ENCODE measurements at regions not wholly inside any gene's neighbourhood (a gene's known extent, or its start where the extent isn't known, plus 50 kb on each side); places are given as distances from the start of the nearest gene placed in this dataset.

- Histone ChIP-seq H2AFZ (no peak overlapping the region), H3K9me2 (replicated peaks; ENCODE audit: insufficient read depth) (no peaks in the 10 kb centered on the region), H3K4me1 (ENCODE audit: insufficient read depth) (no peaks in the 10 kb centered on the region), H3K36me3 (replicated peaks; ENCODE audit: insufficient read depth, low read depth) (no peaks in the 10 kb centered on the region), H3K4me3 (no peak overlapping the region), H3K9me3 (ENCODE audit: low read depth) (no peaks in the 10 kb centered on the region), H3K79me2 (no peaks in the 10 kb centered on the region), H3K27me3 (no peaks in the 10 kb centered on the region), H3K4me2 (no peak overlapping the region), H3K27ac (no peak overlapping the region), H4K20me1 (ENCODE audit: insufficient read depth, poor library complexity, severe bottlenecking) (no peaks in the 10 kb centered on the region)
- no peak for DNase-seq (ENCODE audit: low spot score)
- TF ChIP-seq EZH2 (IDR thresholded peaks at IDR 0.05; ENCODE audit: borderline replicate concordance) (no peak), EZH2phosphoT487 (IDR thresholded peaks at IDR 0.05; ENCODE audit: low read depth, severe bottlenecking, unreplicated experiment) (no peak)
- TF ChIP-seq, protein P1, sequence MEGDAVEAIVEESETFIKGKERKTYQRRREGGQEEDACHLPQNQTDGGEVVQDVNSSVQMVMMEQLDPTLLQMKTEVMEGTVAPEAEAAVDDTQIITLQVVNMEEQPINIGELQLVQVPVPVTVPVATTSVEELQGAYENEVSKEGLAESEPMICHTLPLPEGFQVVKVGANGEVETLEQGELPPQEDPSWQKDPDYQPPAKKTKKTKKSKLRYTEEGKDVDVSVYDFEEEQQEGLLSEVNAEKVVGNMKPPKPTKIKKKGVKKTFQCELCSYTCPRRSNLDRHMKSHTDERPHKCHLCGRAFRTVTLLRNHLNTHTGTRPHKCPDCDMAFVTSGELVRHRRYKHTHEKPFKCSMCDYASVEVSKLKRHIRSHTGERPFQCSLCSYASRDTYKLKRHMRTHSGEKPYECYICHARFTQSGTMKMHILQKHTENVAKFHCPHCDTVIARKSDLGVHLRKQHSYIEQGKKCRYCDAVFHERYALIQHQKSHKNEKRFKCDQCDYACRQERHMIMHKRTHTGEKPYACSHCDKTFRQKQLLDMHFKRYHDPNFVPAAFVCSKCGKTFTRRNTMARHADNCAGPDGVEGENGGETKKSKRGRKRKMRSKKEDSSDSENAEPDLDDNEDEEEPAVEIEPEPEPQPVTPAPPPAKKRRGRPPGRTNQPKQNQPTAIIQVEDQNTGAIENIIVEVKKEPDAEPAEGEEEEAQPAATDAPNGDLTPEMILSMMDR (IDR thresholded peaks at IDR 0.05; ENCODE audit: poor library complexity), result no peak
- WGBS (ENCODE audit: low lambda C conversion rate, missing lambda C conversion rate), result 94% methylated on average over 1 of the region's 1 CpG
Measured at GRCh38 chr13:73601708-73602107, 532.5 kb downstream of the KLF12 start.

- TF ChIP-seq EZH2 (IDR thresholded peaks at IDR 0.05; ENCODE audit: borderline replicate concordance) (no peak), EZH2phosphoT487 (IDR thresholded peaks at IDR 0.05; ENCODE audit: low read depth, severe bottlenecking, unreplicated experiment) (no peak)
- TF ChIP-seq, protein P1 (IDR thresholded peaks at IDR 0.05; ENCODE audit: poor library complexity), result no peak
- DNase-seq (ENCODE audit: low spot score), result no peak
- Histone ChIP-seq H3K4me1 (ENCODE audit: insufficient read depth) (no peaks in the 10 kb centered on the region), H3K27me3 (no peaks in the 10 kb centered on the region), H3K4me3 (no peak overlapping the region), H3K9me3 (ENCODE audit: low read depth) (no peaks in the 10 kb centered on the region), H3K4me2 (no peak overlapping the region), H4K20me1 (ENCODE audit: insufficient read depth, poor library complexity, severe bottlenecking) (no peaks in the 10 kb centered on the region), H3K36me3 (replicated peaks; ENCODE audit: insufficient read depth, low read depth) (no peaks in the 10 kb centered on the region), H3K79me2 (no peaks in the 10 kb centered on the region), H2AFZ (no peak overlapping the region), H3K9me2 (replicated peaks; ENCODE audit: insufficient read depth) (no peaks in the 10 kb centered on the region), H3K27ac (no peak overlapping the region)
- 93% methylated on average over 9 of the region's 9 CpGs for WGBS (ENCODE audit: low lambda C conversion rate, missing lambda C conversion rate)
Measured at GRCh38 chr13:73599232-73600128, 534.7 kb downstream of the KLF12 start.

- Histone ChIP-seq H3K4me2 (no peak overlapping the region), H3K9me3 (ENCODE audit: low read depth) (no peaks in the 10 kb centered on the region), H3K27me3 (no peaks in the 10 kb centered on the region), H3K4me3 (no peak overlapping the region), H3K79me2 (no peaks in the 10 kb centered on the region), H3K4me1 (ENCODE audit: insufficient read depth) (no peaks in the 10 kb centered on the region), H4K20me1 (ENCODE audit: insufficient read depth, poor library complexity, severe bottlenecking) (no peaks in the 10 kb centered on the region), H3K27ac (peak overlapping the region; percentile 69), H2AFZ (no peak overlapping the region), H3K36me3 (replicated peaks; ENCODE audit: insufficient read depth, low read depth) (no peaks in the 10 kb centered on the region), H3K9me2 (replicated peaks; ENCODE audit: insufficient read depth) (no peaks in the 10 kb centered on the region)
- TF ChIP-seq, protein P1 (IDR thresholded peaks at IDR 0.05; ENCODE audit: poor library complexity), result no peak
- TF ChIP-seq EZH2phosphoT487 (IDR thresholded peaks at IDR 0.05; ENCODE audit: low read depth, severe bottlenecking, unreplicated experiment), result no peak
- TF ChIP-seq EZH2 (IDR thresholded peaks at IDR 0.05; ENCODE audit: borderline replicate concordance), result no peak
- 64% methylated on average over 3 of the region's 3 CpGs for WGBS (ENCODE audit: low lambda C conversion rate, missing lambda C conversion rate)
- peak; percentile 41 for DNase-seq (ENCODE audit: low spot score)
Measured at GRCh38 chr13:73598020-73598712, 536.0 kb downstream of the KLF12 start.

All from hepatocyte (in vitro differentiated cells).